ENCODE measurements at regions not wholly inside any gene's neighbourhood (a gene's known extent, or its start where the extent isn't known, plus 50 kb on each side); places are given as distances from the start of the nearest gene placed in this dataset.

- no peak for TF ChIP-seq POLR2A (IDR thresholded peaks at IDR 0.05)
- TF ChIP-seq CTCF (IDR thresholded peaks at IDR 0.05) = no peak
These were observed 83.1 kb upstream of the PIK3CG start for GRCh38 chr7:106781828-106782544.
